Thoracic aorta (tissue), 2 donors: ENCODE measurements at regions not wholly inside any gene's neighbourhood (a gene's known extent, or its start where the extent isn't known, plus 50 kb on each side); places are given as distances from the start of the nearest gene placed in this dataset.

ENCODE experiments used
- ATAC-seq: fragments of 150-250 bp; one replicate; pipeline ENCODE4 v1.8.0; 2017; ENCODE audit warnings: low read depth; ENCODE audit not compliant: insufficient number of reproducible peaks, low FRiP score
- DNase-seq: peaks from one replicate; pipeline ENCODE4 v3.0.0-alpha.2; 2020; ENCODE audit warnings: low spot score
- H3K27ac ChIP-seq, 2 donors: fragments of 200-600 bp; sonication (generic); 1 replicate in 1 of 2; 2 replicates in 1 of 2; pipeline ENCODE4 v1.5.1; 2016; ENCODE audit warnings: mild to moderate bottlenecking in 2 of 2, moderate library complexity in 2 of 2
- H3K27me3 ChIP-seq: fragments of 200-600 bp; sonication (generic); replicated peaks from 2 replicates; pipeline ENCODE4 v1.6.0; 2016; ENCODE audit warnings: mild to moderate bottlenecking; ENCODE audit not compliant: insufficient read depth
- H3K36me3 ChIP-seq: fragments of 200-600 bp; sonication (generic); one replicate; pipeline ENCODE4 v1.5.1; 2016
- H3K4me1 ChIP-seq, 2 donors: fragments of 200-600 bp; sonication (generic); 1 replicate in 1 of 2; 2 replicates in 1 of 2; pipeline versions ENCODE4 v1.5.1 to v1.6.0; 2016; ENCODE audit warnings: low read depth in 2 of 2, mild to moderate bottlenecking in 1 of 2; ENCODE audit not compliant: control insufficient read depth in 1 of 2
- H3K4me3 ChIP-seq: fragments of 200-600 bp; sonication (generic); 2 replicates; pipeline ENCODE4 v1.5.1; 2016; ENCODE audit warnings: mild to moderate bottlenecking
- H3K9me3 ChIP-seq: fragments of 200-600 bp; sonication (generic); 2 replicates; pipeline ENCODE4 v1.5.1; 2016
- TF ChIP-seq, protein P1 (sequence below): fragments of 200-600 bp; sonication (generic); IDR thresholded peaks from one replicate; pipeline ENCODE4 v1.5.1; 2019; ENCODE audit warnings: antibody characterized with exemption

DNA sequence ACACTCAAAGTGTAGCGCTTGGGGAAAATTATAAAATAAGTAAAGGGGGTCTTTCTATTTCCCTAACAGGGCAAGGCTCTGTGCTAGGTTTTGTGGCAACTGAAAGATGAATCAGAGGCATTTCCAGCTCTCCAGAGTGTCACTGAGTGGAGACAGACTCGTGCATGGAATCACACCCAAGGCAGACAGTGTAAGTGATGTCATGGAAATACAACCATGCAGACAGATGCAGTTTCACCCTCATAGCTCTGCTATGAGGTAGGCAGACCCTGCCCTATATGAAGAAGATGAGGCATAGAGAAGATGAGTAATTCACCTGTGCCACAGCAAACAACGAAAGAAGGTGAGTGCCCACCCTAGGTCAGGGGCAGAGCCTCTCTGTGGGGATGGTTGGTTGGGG, 57.2 kb upstream of the PITRM1 start:
- Histone ChIP-seq H3K9me3 (no peaks in the 10 kb centered on the region), H3K27me3 (no peaks in the 10 kb centered on the region), H3K27ac (peak overlapping the region; percentile 22 to 89), H3K4me1 (peaks cover 21 to 33% of the 10 kb centered on the region in 2 donors), H3K36me3 (no peaks in the 10 kb centered on the region), H3K4me3 (no peak overlapping the region)
- TF ChIP-seq, protein P1, sequence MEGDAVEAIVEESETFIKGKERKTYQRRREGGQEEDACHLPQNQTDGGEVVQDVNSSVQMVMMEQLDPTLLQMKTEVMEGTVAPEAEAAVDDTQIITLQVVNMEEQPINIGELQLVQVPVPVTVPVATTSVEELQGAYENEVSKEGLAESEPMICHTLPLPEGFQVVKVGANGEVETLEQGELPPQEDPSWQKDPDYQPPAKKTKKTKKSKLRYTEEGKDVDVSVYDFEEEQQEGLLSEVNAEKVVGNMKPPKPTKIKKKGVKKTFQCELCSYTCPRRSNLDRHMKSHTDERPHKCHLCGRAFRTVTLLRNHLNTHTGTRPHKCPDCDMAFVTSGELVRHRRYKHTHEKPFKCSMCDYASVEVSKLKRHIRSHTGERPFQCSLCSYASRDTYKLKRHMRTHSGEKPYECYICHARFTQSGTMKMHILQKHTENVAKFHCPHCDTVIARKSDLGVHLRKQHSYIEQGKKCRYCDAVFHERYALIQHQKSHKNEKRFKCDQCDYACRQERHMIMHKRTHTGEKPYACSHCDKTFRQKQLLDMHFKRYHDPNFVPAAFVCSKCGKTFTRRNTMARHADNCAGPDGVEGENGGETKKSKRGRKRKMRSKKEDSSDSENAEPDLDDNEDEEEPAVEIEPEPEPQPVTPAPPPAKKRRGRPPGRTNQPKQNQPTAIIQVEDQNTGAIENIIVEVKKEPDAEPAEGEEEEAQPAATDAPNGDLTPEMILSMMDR = no peak
- DNase-seq (no peak), ATAC-seq (no peak)

DNA sequence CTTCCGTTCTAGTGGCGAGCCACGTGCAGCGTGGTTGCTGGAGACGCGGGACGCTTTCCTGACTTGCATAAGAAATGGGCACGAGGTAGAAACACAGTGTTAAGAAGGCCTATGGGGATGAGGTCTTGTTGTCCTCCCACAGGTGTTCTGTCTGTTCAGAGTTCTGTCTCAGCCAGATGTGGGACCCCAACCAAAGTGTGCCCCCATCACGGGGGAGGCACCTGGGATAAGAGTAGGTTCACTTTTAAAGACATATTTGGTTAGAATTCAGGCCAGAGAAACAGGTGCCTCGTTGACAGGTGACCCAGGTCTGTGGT, 56.0 kb upstream of the PITRM1 start:
- Histone ChIP-seq H3K4me1 (peaks cover 21 to 33% of the 10 kb centered on the region in 2 donors), H3K4me3 (no peak overlapping the region), H3K36me3 (no peaks in the 10 kb centered on the region), H3K27ac (peak overlapping the region; percentile 51 to 78), H3K27me3 (no peaks in the 10 kb centered on the region), H3K9me3 (no peaks in the 10 kb centered on the region)
- DNase-seq = no peak
- TF ChIP-seq, protein P1 = no peak
- ATAC-seq = no peak

DNA sequence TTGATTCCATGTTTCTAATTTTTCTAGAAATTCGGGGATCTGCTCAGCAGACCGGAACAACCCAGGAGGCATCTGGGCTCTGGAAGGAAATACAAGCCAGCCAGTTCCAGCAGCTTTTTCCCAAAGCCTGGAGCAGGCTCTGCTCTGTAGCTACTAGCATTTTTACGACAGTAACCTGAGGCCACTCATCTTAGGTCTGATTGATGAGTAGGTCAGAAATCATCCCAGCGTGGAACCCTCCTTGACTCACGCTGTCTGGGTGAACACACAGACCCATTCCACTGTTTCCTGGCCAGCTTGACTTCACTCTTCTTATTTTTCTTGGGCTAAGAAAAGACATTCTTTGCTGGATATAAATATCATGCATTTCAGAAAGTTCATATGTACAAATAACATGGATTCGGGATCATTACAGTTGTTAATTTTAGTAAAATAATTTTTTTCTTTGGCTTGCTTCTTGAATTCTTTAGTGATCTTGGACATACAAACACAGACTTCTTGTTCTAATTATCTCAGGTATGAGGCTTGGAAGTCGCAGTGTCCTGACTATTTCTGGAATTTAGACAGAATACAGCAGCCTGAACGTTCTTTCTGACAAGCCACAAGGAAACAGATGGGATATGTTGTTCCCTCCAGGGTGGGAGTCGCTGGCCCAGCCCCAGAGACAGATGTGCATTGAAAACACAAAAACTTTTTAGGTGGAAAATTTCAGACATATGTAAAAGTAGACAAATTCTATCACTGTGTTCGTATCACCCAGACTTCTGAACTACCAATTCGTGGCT, 54.6 kb upstream of the PITRM1 start:
- no peak for DNase-seq
- H3K4me1 ChIP-seq = peaks cover 21 to 24% of the 10 kb centered on the region in 2 donors
- peak overlapping the region; percentile 37 for H3K4me3 ChIP-seq
- no peaks in the 10 kb centered on the region for H3K27me3 ChIP-seq
- H3K9me3 ChIP-seq = no peaks in the 10 kb centered on the region
- TF ChIP-seq, protein P1 = no peak
- H3K36me3 ChIP-seq = no peaks in the 10 kb centered on the region
- no peak for ATAC-seq
- peak overlapping the region; percentile 51 to 78 for H3K27ac ChIP-seq

DNA sequence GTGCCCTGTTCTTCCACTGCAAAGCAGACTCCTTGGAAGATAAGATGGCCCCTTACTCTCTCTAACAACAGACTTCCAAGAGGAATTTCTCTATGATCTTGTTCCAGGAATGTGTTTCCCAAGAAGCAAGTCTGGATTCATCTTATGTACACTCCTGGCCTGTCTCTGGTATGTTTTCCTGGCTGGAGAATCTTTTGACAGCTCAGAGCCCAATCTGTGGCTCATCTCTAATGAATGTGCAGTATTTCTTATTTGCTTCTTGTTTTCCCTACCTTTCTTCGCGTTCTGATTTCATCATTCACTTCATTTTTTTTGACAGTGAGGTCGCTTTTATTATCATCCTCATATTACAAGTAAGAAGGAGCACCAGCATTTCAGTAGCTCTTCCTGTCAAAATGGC, 53.0 kb upstream of the PITRM1 start:
- Histone ChIP-seq H3K4me3 (no peak overlapping the region), H3K27ac (no peak overlapping the region), H3K27me3 (no peaks in the 10 kb centered on the region), H3K36me3 (no peaks in the 10 kb centered on the region), H3K4me1 (peaks cover 16 to 17% of the 10 kb centered on the region in 2 donors), H3K9me3 (no peaks in the 10 kb centered on the region)
- TF ChIP-seq, protein P1 = no peak
- no peak for ATAC-seq
- no peak for DNase-seq

DNA sequence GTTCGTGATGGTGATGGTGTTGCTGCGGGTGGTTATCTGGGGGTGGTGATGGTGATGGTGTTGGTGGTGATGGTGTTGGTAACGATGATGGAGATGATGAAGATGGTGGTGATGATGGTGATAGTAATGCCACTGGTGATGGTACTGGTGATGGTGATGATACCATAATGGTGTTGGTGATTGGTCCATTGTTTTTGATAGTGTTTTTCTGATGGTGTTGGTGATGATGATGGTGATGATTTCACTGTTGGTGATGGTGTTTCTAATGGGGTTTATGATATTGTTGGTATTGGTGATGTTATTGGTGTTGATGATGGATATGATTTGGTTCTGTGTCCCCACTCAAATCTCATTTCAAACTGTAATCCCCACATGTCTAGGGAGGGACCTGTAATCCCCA, 51.7 kb upstream of the PITRM1 start:
- H3K4me3 ChIP-seq = no peak overlapping the region
- no peak overlapping the region for H3K27ac ChIP-seq
- H3K27me3 ChIP-seq = no peaks in the 10 kb centered on the region
- TF ChIP-seq, protein P1 = no peak
- H3K9me3 ChIP-seq = no peaks in the 10 kb centered on the region
- DNase-seq (no peak), ATAC-seq (no peak)
- no peaks in the 10 kb centered on the region for H3K36me3 ChIP-seq
- peaks cover 16 to 17% of the 10 kb centered on the region in 2 donors for H3K4me1 ChIP-seq
